ENCODE measurements at regions not wholly inside any gene's neighbourhood (a gene's known extent, or its start where the extent isn't known, plus 50 kb on each side); places are given as distances from the start of the nearest gene placed in this dataset.

DNA sequence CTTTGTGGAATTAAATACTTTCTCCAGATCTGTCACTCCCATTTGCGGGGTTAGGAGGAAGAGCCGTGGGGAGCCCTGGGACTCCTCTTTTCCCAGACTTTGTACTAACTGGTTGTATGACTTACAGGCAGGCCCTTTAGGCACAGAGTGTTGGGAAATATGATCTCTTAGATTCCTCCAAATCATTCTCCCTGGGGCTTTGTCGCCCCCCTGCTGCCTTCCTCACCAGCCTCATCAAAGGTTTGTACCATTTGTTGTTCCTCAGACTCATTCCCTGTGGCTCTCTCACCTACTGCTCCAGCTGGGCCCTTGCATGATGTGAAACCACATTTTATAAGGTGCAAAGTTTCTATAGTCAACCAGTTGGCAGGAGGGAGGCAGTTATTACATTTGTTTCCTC lies 56.4 kb downstream of the CRYGS start:
- TF ChIP-seq, protein P1, sequence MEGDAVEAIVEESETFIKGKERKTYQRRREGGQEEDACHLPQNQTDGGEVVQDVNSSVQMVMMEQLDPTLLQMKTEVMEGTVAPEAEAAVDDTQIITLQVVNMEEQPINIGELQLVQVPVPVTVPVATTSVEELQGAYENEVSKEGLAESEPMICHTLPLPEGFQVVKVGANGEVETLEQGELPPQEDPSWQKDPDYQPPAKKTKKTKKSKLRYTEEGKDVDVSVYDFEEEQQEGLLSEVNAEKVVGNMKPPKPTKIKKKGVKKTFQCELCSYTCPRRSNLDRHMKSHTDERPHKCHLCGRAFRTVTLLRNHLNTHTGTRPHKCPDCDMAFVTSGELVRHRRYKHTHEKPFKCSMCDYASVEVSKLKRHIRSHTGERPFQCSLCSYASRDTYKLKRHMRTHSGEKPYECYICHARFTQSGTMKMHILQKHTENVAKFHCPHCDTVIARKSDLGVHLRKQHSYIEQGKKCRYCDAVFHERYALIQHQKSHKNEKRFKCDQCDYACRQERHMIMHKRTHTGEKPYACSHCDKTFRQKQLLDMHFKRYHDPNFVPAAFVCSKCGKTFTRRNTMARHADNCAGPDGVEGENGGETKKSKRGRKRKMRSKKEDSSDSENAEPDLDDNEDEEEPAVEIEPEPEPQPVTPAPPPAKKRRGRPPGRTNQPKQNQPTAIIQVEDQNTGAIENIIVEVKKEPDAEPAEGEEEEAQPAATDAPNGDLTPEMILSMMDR (conservative IDR thresholded peaks at IDR 0.05; ENCODE audit: low read depth, low read length) = no peak
- no peak overlapping the region for H3K4me3 ChIP-seq (ENCODE audit: low read depth, low read length)
- DNase-seq (ENCODE audit: low read depth) = no peak

DNA sequence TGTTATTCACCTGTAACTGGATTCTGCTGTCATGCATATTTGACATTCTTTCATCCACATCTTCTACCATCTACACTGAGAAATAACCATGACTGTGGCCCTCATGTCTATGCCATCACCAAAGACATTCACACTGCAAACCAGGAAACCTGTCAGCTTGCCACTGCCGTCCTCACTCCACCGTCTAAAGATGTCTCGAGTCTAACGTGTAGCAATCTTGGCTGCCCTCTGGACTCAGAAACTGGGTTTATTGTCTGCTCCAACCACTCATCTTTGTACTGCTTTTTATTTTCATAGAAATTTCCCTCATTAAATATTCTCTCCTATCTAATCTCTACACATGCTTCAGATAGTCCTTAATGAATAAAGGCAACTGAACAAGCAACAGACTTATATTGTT lies 57.1 kb downstream of the CRYGS start:
- DNase-seq (ENCODE audit: low read depth) = no peak
- TF ChIP-seq, protein P1 (conservative IDR thresholded peaks at IDR 0.05; ENCODE audit: low read depth, low read length) = no peak
- H3K4me3 ChIP-seq (ENCODE audit: low read depth, low read length) = no peak overlapping the region

DNA sequence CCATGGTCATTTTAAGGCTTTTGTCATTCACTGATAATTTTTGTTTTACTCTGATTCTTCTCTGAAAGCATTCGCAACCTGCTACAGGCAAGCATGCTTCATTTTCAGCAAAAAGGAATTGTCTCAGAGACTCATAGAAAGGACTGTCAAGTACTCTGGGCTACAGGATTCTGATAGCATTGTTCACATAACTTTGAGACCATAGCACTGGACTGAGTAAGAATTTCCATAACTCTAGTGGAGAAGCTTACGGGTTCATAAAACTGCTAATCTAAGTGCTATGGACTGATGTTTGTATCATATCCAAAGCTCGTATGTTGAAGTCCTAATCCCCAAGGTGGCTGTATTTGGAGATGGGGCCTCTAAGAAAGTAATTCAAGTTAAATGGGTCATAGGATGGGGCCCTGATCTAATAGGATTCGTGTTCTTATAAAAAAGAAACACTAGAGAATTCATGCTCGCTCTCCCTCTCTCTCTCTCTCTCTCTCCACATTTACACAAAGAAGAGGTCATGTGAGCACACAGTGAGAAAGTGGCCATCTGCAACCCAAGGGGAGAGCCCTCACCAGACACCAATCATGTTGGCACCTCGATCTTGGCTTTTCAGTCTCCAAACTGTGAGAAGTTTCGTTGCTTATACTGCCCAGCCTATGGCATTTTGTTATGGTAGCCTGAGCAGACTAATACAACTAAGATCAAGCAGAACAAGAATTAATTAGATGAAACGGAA lies 60.4 kb downstream of the CRYGS start:
- peak; percentile 23 for DNase-seq (ENCODE audit: low read depth)
- TF ChIP-seq, protein P1 (conservative IDR thresholded peaks at IDR 0.05; ENCODE audit: low read depth, low read length) = no peak
- H3K4me3 ChIP-seq (ENCODE audit: low read depth, low read length) = no peak overlapping the region

DNA sequence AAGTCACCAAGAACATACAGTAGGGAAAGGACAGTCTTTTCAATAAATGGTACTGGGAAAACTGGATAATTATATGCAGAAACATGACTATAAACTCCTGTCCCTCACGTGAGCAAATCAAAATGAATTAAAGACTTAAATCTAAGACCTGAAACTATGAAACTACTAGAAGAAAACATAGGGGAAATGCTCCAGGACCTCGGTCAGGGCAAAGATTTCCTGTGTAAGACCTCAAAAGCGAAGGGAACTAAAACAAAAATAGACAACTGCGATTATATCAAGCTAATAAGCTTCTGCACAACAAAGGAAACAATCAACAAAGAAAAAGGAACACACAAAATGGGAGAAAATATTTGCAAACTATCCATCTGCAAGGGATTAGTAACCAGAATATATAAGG lies 62.7 kb downstream of the CRYGS start:
- no peak overlapping the region for H3K4me3 ChIP-seq (ENCODE audit: low read depth, low read length)
- DNase-seq (ENCODE audit: low read depth) = no peak
- TF ChIP-seq, protein P1 (conservative IDR thresholded peaks at IDR 0.05; ENCODE audit: low read depth, low read length) = no peak

DNA sequence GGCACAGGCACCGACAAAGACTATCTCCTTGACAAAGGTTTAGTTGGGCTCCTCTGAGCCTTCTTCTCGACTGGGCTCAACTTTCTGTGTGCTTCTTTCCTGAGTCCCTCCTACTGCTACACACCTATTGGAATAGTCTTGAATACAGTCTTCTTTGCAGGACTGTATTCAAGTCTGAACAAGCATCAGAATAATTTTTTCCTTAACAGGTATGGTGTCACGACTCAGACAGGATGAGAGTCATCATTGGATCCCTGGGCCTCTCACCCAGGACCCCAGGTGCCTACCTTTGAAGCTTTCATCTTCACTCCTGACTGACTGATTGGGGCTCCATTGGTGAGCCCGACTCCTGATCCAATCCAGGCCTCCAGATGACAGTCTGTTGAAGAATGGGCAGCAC lies 66.3 kb downstream of the CRYGS start:
- no peak for DNase-seq (ENCODE audit: low read depth)
- TF ChIP-seq, protein P1 (conservative IDR thresholded peaks at IDR 0.05; ENCODE audit: low read depth, low read length) = no peak
- no peak overlapping the region for H3K4me3 ChIP-seq (ENCODE audit: low read depth, low read length)

DNA sequence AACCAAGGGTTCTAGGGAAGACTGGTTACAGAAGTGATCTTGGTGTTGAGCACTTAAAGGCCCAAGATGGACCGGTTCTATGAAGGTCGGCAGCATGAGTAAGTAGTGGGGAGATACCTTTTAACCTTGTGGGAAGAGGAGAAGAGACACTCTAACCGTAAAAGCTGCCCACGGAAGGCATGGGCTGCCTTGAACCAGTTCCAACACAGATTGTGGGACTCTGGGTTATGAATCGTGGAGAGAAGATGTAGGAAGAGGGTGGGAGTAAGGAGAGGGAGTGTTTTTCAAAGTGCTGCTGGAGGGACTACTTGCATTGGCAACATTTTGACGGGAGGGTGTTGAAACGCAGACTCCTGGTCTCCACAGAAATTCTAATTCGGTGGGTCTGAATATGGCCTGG lies 67.1 kb downstream of the CRYGS start:
- no peak overlapping the region for H3K4me3 ChIP-seq (ENCODE audit: low read depth, low read length)

More for the DNA sequence above, 67.1 kb downstream of the CRYGS start:
- TF ChIP-seq, protein P1 (conservative IDR thresholded peaks at IDR 0.05; ENCODE audit: low read depth, low read length) = no peak
- DNase-seq (ENCODE audit: low read depth) = no peak

All from choroid plexus epithelial cell (primary cell).